ENCODE measurements at regions not wholly inside any gene's neighbourhood (a gene's known extent, or its start where the extent isn't known, plus 50 kb on each side); places are given as distances from the start of the nearest gene placed in this dataset.

DNA sequence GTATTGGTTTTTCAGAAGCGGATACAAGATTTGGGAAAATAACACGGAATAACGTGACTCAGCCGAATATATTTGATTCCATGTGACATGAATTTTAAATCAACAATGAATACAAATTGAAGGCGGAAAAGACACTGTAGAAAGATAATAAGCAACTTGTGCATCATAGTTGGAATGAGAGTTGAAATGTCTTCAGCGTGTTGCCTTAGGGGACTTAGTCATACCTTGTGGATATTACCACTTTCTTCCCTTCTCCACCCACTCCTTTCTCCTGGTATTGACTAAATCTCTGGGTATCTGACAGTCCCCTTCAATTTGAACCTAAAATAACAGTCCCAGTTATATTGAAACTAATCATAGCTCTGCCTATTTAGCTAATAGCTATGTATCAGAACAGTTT is 2373.1 kb upstream of the RAG2 start:
- Histone ChIP-seq H3K27ac (no peak overlapping the region), H3K9me3 (no peaks in the 10 kb centered on the region; the same call in 2 of the 3 replicates), H3K4me1 (no peaks in the 10 kb centered on the region), H3K4me2 (no peak overlapping the region), H3K4me3 (no peak overlapping the region)
- TF ChIP-seq TP53 (CRISPR knock-in tag; IDR thresholded peaks at IDR 0.05) (no peak), FOSB (CRISPR knock-in tag; IDR thresholded peaks at IDR 0.05) (no peak), ZC3H11A (IDR thresholded peaks at IDR 0.05) (no peak), HDAC2 (IDR thresholded peaks at IDR 0.05) (no peak), HOXA7 (CRISPR knock-in tag; IDR thresholded peaks at IDR 0.05) (no peak), POLR2A (IDR thresholded peaks at IDR 0.05; ENCODE audit: low read length) (no peak), NPAS2 (CRISPR knock-in tag; IDR thresholded peaks at IDR 0.05; ENCODE audit: borderline replicate concordance) (no peak), RNF2 (IDR thresholded peaks at IDR 0.05; ENCODE audit: borderline replicate concordance, low read depth) (no peak), HOXB5 (CRISPR knock-in tag; IDR thresholded peaks at IDR 0.05) (no peak), ZNF302 (CRISPR knock-in tag; IDR thresholded peaks at IDR 0.05) (no peak), HOXB13 (CRISPR knock-in tag; IDR thresholded peaks at IDR 0.05; ENCODE audit: low read depth) (no peak), NR3C1 (IDR thresholded peaks at IDR 0.05) (no peak), TFCP2L1 (CRISPR knock-in tag; IDR thresholded peaks at IDR 0.05) (no peak), KDM1A (IDR thresholded peaks at IDR 0.05; ENCODE audit: low read depth) (no peak), RARB (CRISPR knock-in tag; IDR thresholded peaks at IDR 0.05) (no peak), MAZ (IDR thresholded peaks at IDR 0.05; ENCODE audit: borderline replicate concordance, low read depth, low read length) (no peak)
- TF ChIP-seq, protein P1, sequence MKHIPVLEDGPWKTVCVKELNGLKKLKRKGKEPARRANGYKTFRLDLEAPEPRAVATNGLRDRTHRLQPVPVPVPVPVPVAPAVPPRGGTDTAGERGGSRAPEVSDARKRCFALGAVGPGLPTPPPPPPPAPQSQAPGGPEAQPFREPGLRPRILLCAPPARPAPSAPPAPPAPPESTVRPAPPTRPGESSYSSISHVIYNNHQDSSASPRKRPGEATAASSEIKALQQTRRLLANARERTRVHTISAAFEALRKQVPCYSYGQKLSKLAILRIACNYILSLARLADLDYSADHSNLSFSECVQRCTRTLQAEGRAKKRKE (CRISPR knock-in tag; IDR thresholded peaks at IDR 0.05; ENCODE audit: low read depth) = no peak
- TF ChIP-seq, protein P2, sequence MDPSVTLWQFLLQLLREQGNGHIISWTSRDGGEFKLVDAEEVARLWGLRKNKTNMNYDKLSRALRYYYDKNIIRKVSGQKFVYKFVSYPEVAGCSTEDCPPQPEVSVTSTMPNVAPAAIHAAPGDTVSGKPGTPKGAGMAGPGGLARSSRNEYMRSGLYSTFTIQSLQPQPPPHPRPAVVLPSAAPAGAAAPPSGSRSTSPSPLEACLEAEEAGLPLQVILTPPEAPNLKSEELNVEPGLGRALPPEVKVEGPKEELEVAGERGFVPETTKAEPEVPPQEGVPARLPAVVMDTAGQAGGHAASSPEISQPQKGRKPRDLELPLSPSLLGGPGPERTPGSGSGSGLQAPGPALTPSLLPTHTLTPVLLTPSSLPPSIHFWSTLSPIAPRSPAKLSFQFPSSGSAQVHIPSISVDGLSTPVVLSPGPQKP (IDR thresholded peaks at IDR 0.05; ENCODE audit: low read depth, low read length) = no peak
- TF ChIP-seq, protein P3, sequence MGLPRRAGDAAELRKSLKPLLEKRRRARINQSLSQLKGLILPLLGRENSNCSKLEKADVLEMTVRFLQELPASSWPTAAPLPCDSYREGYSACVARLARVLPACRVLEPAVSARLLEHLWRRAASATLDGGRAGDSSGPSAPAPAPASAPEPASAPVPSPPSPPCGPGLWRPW (IDR thresholded peaks at IDR 0.05) = no peak
- 24% methylated on average over 6 of the region's 6 CpGs for WGBS (ENCODE audit: missing lambda C conversion rate)
- DNase-seq (ENCODE audit: low read depth in 1 of 2, low spot score in 1 of 2) (no peak), ATAC-seq (no peak), FAIRE-seq (no peak)
- ChIA-PET POLR2A (no interaction called here), CTCF (no interaction called here)

DNA sequence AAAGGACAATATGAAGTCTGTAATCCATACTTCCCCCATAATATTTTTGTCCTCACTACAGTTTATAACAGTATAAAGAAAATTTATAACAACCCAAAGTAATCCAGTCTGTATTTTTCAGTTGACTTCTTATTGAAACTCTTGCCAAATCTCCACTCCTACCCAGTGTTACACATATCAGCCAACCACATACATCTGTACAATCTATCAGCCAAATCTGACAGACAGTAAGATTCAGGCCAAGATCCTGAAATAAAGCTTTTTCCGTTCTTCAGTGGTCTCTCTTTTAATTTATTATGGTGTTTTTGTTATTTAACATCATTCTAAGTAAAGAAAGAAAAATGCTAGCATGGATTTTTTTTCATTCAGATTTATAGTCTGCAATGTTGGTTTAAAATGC is 2370.9 kb upstream of the RAG2 start:
- ChIA-PET POLR2A (no interaction called here), CTCF (no interaction called here)
- no peaks in the 10 kb centered on the region; the same call in 2 of the 3 replicates for H3K9me3 ChIP-seq
- H3K4me2 ChIP-seq = no peak overlapping the region
- H3K4me1 ChIP-seq = no peaks in the 10 kb centered on the region
- H3K27ac ChIP-seq = no peak overlapping the region
- no peak for ATAC-seq
- H3K4me3 ChIP-seq = no peak overlapping the region
- TF ChIP-seq RNF2 (IDR thresholded peaks at IDR 0.05; ENCODE audit: borderline replicate concordance, low read depth) = no peak
- TF ChIP-seq EHMT2 (IDR thresholded peaks at IDR 0.05; ENCODE audit: low read depth) = no peak
- FAIRE-seq = no peak
- WGBS (ENCODE audit: missing lambda C conversion rate) = 8% methylated on average over 1 of the region's 1 CpG
- no peak for DNase-seq (ENCODE audit: low read depth in 1 of 2, low spot score in 1 of 2)

DNA sequence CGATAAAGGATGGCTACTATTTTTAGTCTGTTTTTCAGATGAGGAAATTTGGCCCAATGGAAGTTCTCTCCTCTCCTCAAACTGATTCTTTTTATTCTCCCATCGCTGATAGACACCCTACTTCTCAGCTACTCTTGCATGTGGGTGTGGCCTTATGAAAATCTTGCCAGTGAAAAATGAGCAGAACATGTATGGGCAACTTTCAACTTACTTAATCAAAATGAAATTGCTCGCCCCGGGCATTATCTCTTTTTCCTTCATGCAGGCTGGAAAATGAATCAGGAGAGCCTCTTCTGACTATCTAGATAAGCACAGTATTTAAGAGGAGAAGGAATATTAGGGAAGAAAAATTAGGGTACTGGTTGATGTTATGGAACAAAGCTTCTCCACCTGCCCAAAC is 2354.7 kb upstream of the RAG2 start:
- DNase-seq (ENCODE audit: low read depth in 1 of 2, low spot score in 1 of 2) = no peak
- 17% methylated on average over 4 of the region's 4 CpGs for WGBS (ENCODE audit: missing lambda C conversion rate)
- POLR2A ChIA-PET = no interaction called here
- TF ChIP-seq ZFP36 (IDR thresholded peaks at IDR 0.05; ENCODE audit: borderline replicate concordance, partially characterized antibody) = no peak
- TF ChIP-seq MYC (IDR thresholded peaks at IDR 0.05; ENCODE audit: borderline replicate concordance, low read length) = no peak
- no peak for TF ChIP-seq PHF8 (IDR thresholded peaks at IDR 0.05; ENCODE audit: borderline replicate concordance, low read depth)
- TF ChIP-seq FOSL2 (IDR thresholded peaks at IDR 0.05) = no peak
- no peak for TF ChIP-seq FOSL2 (CRISPR knock-in tag; IDR thresholded peaks at IDR 0.05)
- no peak for TF ChIP-seq SREBF2 (IDR thresholded peaks at IDR 0.05)
- no peak for TF ChIP-seq HOXA7 (CRISPR knock-in tag; IDR thresholded peaks at IDR 0.05)
- no peaks in the 10 kb centered on the region for H3K4me1 ChIP-seq
- ATAC-seq = no peak
- no peak overlapping the region for H3K4me3 ChIP-seq
- no peaks in the 10 kb centered on the region for H3K9me3 ChIP-seq
- CTCF ChIA-PET = no interaction called here
- no peak overlapping the region for H3K27ac ChIP-seq
- no peak overlapping the region for H3K4me2 ChIP-seq
- no peak for FAIRE-seq
